ENCODE measurements at regions not wholly inside any gene's neighbourhood (a gene's known extent, or its start where the extent isn't known, plus 50 kb on each side); places are given as distances from the start of the nearest gene placed in this dataset.

GRCh38 chr2:207324001-207324400 lies 158.3 kb upstream of the KLF7 start:
- Histone ChIP-seq H3K4me3 (ENCODE audit: low read length) (no peak overlapping the region), H4K20me1 (ENCODE audit: insufficient read depth, low read depth, low read length) (no peaks in the 10 kb centered on the region), H3K9me3 (ENCODE audit: low read length) (no peaks in the 10 kb centered on the region), H3K9ac (ENCODE audit: low read length) (no peak overlapping the region), H3K79me2 (ENCODE audit: low read length) (no peaks in the 10 kb centered on the region), H3K4me1 (ENCODE audit: low read length) (peaks cover 13% of the 10 kb centered on the region), H3K4me2 (ENCODE audit: low read depth, low read length, poor library complexity, severe bottlenecking) (no peak overlapping the region), H3K9me2 (replicated peaks; ENCODE audit: insufficient read depth, low read length) (no peaks in the 10 kb centered on the region), H3K27me3 (ENCODE audit: low read length) (no peaks in the 10 kb centered on the region), H3K27ac (ENCODE audit: low read length) (no peak overlapping the region), H2AFZ (ENCODE audit: low read length) (no peak overlapping the region), H3K36me3 (ENCODE audit: insufficient read depth, low read length) (no peaks in the 10 kb centered on the region)
- DNase-seq: no peak

GRCh38 chr2:207327513-207327912 lies 161.8 kb upstream of the KLF7 start:
- no peaks in the 10 kb centered on the region for H4K20me1 ChIP-seq (ENCODE audit: insufficient read depth, low read depth, low read length)
- no peak for DNase-seq
- H3K9me2 ChIP-seq (replicated peaks; ENCODE audit: insufficient read depth, low read length): no peaks in the 10 kb centered on the region
- H3K79me2 ChIP-seq (ENCODE audit: low read length): no peaks in the 10 kb centered on the region
- H3K27ac ChIP-seq (ENCODE audit: low read length): no peak overlapping the region
- no peaks in the 10 kb centered on the region for H3K36me3 ChIP-seq (ENCODE audit: insufficient read depth, low read length)
- no peak overlapping the region for H3K9ac ChIP-seq (ENCODE audit: low read length)
- peak overlapping the region; percentile 7; the same call in 1 of the 2 replicates for H2AFZ ChIP-seq (ENCODE audit: low read length)
- no peaks in the 10 kb centered on the region for H3K9me3 ChIP-seq (ENCODE audit: low read length)
- no peak overlapping the region for H3K4me3 ChIP-seq (ENCODE audit: low read length)
- H3K4me2 ChIP-seq (ENCODE audit: low read depth, low read length, poor library complexity, severe bottlenecking): no peak overlapping the region
- no peaks in the 10 kb centered on the region for H3K27me3 ChIP-seq (ENCODE audit: low read length)
- peaks cover 32% of the 10 kb centered on the region for H3K4me1 ChIP-seq (ENCODE audit: low read length)

- Histone ChIP-seq H3K4me3 (ENCODE audit: low read length) (no peak overlapping the region), H3K27me3 (ENCODE audit: low read length) (no peaks in the 10 kb centered on the region), H3K9me3 (ENCODE audit: low read length) (no peaks in the 10 kb centered on the region), H4K20me1 (ENCODE audit: insufficient read depth, low read depth, low read length) (no peaks in the 10 kb centered on the region), H3K4me1 (ENCODE audit: low read length) (peaks cover 36% of the 10 kb centered on the region), H3K9ac (ENCODE audit: low read length) (no peak overlapping the region; the same call in 1 of the 2 replicates), H3K36me3 (ENCODE audit: insufficient read depth, low read length) (no peaks in the 10 kb centered on the region), H3K79me2 (ENCODE audit: low read length) (no peaks in the 10 kb centered on the region), H2AFZ (ENCODE audit: low read length) (no peak overlapping the region; the same call in 1 of the 2 replicates), H3K9me2 (replicated peaks; ENCODE audit: insufficient read depth, low read length) (no peaks in the 10 kb centered on the region), H3K4me2 (ENCODE audit: low read depth, low read length, poor library complexity, severe bottlenecking) (peak overlapping the region; percentile 12), H3K27ac (ENCODE audit: low read length) (no peak overlapping the region)
- DNase-seq: peak; percentile 64
These were observed 163.2 kb upstream of the KLF7 start for GRCh38 chr2:207328944-207329386.

- H3K4me1 ChIP-seq (ENCODE audit: low read length): peaks cover 49% of the 10 kb centered on the region
- no peak overlapping the region for H3K27ac ChIP-seq (ENCODE audit: low read length)
- H4K20me1 ChIP-seq (ENCODE audit: insufficient read depth, low read depth, low read length): no peaks in the 10 kb centered on the region
- DNase-seq: peak; percentile 61
- H3K27me3 ChIP-seq (ENCODE audit: low read length): no peaks in the 10 kb centered on the region
- no peaks in the 10 kb centered on the region for H3K9me2 ChIP-seq (replicated peaks; ENCODE audit: insufficient read depth, low read length)
- H3K4me3 ChIP-seq (ENCODE audit: low read length): no peak overlapping the region
- H3K9ac ChIP-seq (ENCODE audit: low read length): peak overlapping the region; percentile 22; the same call in 1 of the 2 replicates
- H3K4me2 ChIP-seq (ENCODE audit: low read depth, low read length, poor library complexity, severe bottlenecking): no peak overlapping the region
- H3K36me3 ChIP-seq (ENCODE audit: insufficient read depth, low read length): no peaks in the 10 kb centered on the region
- no peaks in the 10 kb centered on the region for H3K79me2 ChIP-seq (ENCODE audit: low read length)
- no peaks in the 10 kb centered on the region for H3K9me3 ChIP-seq (ENCODE audit: low read length)
- no peak overlapping the region for H2AFZ ChIP-seq (ENCODE audit: low read length)
These were observed 165.2 kb upstream of the KLF7 start for GRCh38 chr2:207330912-207331311.

GRCh38 chr2:207331674-207332073 lies 165.9 kb upstream of the KLF7 start:
- peaks cover 52% of the 10 kb centered on the region for H3K4me1 ChIP-seq (ENCODE audit: low read length)
- no peaks in the 10 kb centered on the region for H3K9me2 ChIP-seq (replicated peaks; ENCODE audit: insufficient read depth, low read length)
- H3K4me2 ChIP-seq (ENCODE audit: low read depth, low read length, poor library complexity, severe bottlenecking): no peak overlapping the region

GRCh38 chr2:207332480-207333212 lies 166.9 kb upstream of the KLF7 start:
- Histone ChIP-seq H2AFZ (ENCODE audit: low read length) (no peak overlapping the region), H4K20me1 (ENCODE audit: insufficient read depth, low read depth, low read length) (no peaks in the 10 kb centered on the region), H3K4me3 (ENCODE audit: low read length) (no peak overlapping the region), H3K9me2 (replicated peaks; ENCODE audit: insufficient read depth, low read length) (no peaks in the 10 kb centered on the region), H3K9ac (ENCODE audit: low read length) (no peak overlapping the region), H3K36me3 (ENCODE audit: insufficient read depth, low read length) (no peaks in the 10 kb centered on the region), H3K79me2 (ENCODE audit: low read length) (no peaks in the 10 kb centered on the region), H3K9me3 (ENCODE audit: low read length) (no peaks in the 10 kb centered on the region), H3K27me3 (ENCODE audit: low read length) (no peaks in the 10 kb centered on the region), H3K4me1 (ENCODE audit: low read length) (peaks cover 59% of the 10 kb centered on the region), H3K4me2 (ENCODE audit: low read depth, low read length, poor library complexity, severe bottlenecking) (no peak overlapping the region), H3K27ac (ENCODE audit: low read length) (no peak overlapping the region)
- DNase-seq: no peak

More at GRCh38 chr2:207331674-207332073, 165.9 kb upstream of the KLF7 start:
- no peak for DNase-seq
- Histone ChIP-seq H3K79me2 (ENCODE audit: low read length) (no peaks in the 10 kb centered on the region), H3K36me3 (ENCODE audit: insufficient read depth, low read length) (no peaks in the 10 kb centered on the region), H2AFZ (ENCODE audit: low read length) (no peak overlapping the region), H3K27me3 (ENCODE audit: low read length) (no peaks in the 10 kb centered on the region), H4K20me1 (ENCODE audit: insufficient read depth, low read depth, low read length) (no peaks in the 10 kb centered on the region), H3K4me3 (ENCODE audit: low read length) (no peak overlapping the region), H3K27ac (ENCODE audit: low read length) (no peak overlapping the region), H3K9ac (ENCODE audit: low read length) (no peak overlapping the region), H3K9me3 (ENCODE audit: low read length) (no peaks in the 10 kb centered on the region)

- no peak overlapping the region for H3K4me2 ChIP-seq (ENCODE audit: low read depth, low read length, poor library complexity, severe bottlenecking)
- H3K9ac ChIP-seq (ENCODE audit: low read length): no peak overlapping the region
- no peak overlapping the region for H3K27ac ChIP-seq (ENCODE audit: low read length)
These were observed 168.0 kb upstream of the KLF7 start for GRCh38 chr2:207333599-207334300.

GRCh38 chr2:207334301-207334623 lies 168.5 kb upstream of the KLF7 start:
- Histone ChIP-seq H3K9me3 (ENCODE audit: low read length) (no peaks in the 10 kb centered on the region), H3K79me2 (ENCODE audit: low read length) (no peaks in the 10 kb centered on the region), H2AFZ (ENCODE audit: low read length) (peak overlapping the region; percentile 82), H3K4me2 (ENCODE audit: low read depth, low read length, poor library complexity, severe bottlenecking) (peak overlapping the region; percentile 21), H3K4me1 (ENCODE audit: low read length) (peaks cover 59% of the 10 kb centered on the region), H3K9ac (ENCODE audit: low read length) (no peak overlapping the region), H3K9me2 (replicated peaks; ENCODE audit: insufficient read depth, low read length) (no peaks in the 10 kb centered on the region), H3K27ac (ENCODE audit: low read length) (no peak overlapping the region), H3K36me3 (ENCODE audit: insufficient read depth, low read length) (no peaks in the 10 kb centered on the region), H3K4me3 (ENCODE audit: low read length) (no peak overlapping the region), H3K27me3 (ENCODE audit: low read length) (no peaks in the 10 kb centered on the region), H4K20me1 (ENCODE audit: insufficient read depth, low read depth, low read length) (no peaks in the 10 kb centered on the region)
- DNase-seq: no peak

More at GRCh38 chr2:207333599-207334300, 168.0 kb upstream of the KLF7 start:
- no peaks in the 10 kb centered on the region for H3K9me2 ChIP-seq (replicated peaks; ENCODE audit: insufficient read depth, low read length)
- H3K36me3 ChIP-seq (ENCODE audit: insufficient read depth, low read length): no peaks in the 10 kb centered on the region
- DNase-seq: no peak
- H4K20me1 ChIP-seq (ENCODE audit: insufficient read depth, low read depth, low read length): no peaks in the 10 kb centered on the region
- H3K79me2 ChIP-seq (ENCODE audit: low read length): no peaks in the 10 kb centered on the region
- H3K4me3 ChIP-seq (ENCODE audit: low read length): no peak overlapping the region
- H2AFZ ChIP-seq (ENCODE audit: low read length): no peak overlapping the region
- H3K4me1 ChIP-seq (ENCODE audit: low read length): peaks cover 64% of the 10 kb centered on the region
- H3K9me3 ChIP-seq (ENCODE audit: low read length): no peaks in the 10 kb centered on the region
- H3K27me3 ChIP-seq (ENCODE audit: low read length): no peaks in the 10 kb centered on the region
